GM23338 (cell line): ENCODE measurements at regions not wholly inside any gene's neighbourhood (a gene's known extent, or its start where the extent isn't known, plus 50 kb on each side); places are given as distances from the start of the nearest gene placed in this dataset.

Experiments used
- ATAC-seq: fragments of 200-7000 bp; cut with Tn5 transposase; 3 replicates; pipeline ENCODE4 v1.9.1; 2020
- DNase-seq: peaks from one replicate; pipeline ENCODE4 v3.0.0-alpha.2; 2015; ENCODE audit warnings: low spot score
- H2AFZ ChIP-seq: fragments of 200-600 bp; sonication (generic); 2 replicates; pipeline ENCODE4 v1.8.0; 2016; ENCODE audit warnings: antibody characterized with exemption, mild to moderate bottlenecking, moderate library complexity
- H3F3A ChIP-seq: fragments of 200-600 bp; sonication (generic); replicated peaks from 2 replicates; pipeline ENCODE4 v1.8.0; 2017; ENCODE audit warnings: antibody characterized with exemption, mixed run types, low read depth
- H3K27ac ChIP-seq: fragments of 200-600 bp; sonication (generic); 2 replicates; pipeline ENCODE4 v1.6.1; 2016; ENCODE audit warnings: low read depth
- H3K27me3 ChIP-seq: fragments of 200-600 bp; sonication (generic); 2 replicates; pipeline ENCODE4 v1.8.0; 2016; ENCODE audit warnings: mild to moderate bottlenecking, mixed run types, moderate library complexity; ENCODE audit not compliant: insufficient read depth
- H3K36me3 ChIP-seq: fragments of 200-600 bp; sonication (generic); 2 replicates; pipeline ENCODE4 v1.8.0; 2016; ENCODE audit warnings: mild to moderate bottlenecking; ENCODE audit not compliant: insufficient read depth
- H3K4me1 ChIP-seq: fragments of 200-600 bp; sonication (generic); 2 replicates; pipeline ENCODE4 v1.8.0; 2016; ENCODE audit warnings: mild to moderate bottlenecking, moderate library complexity; ENCODE audit not compliant: insufficient read depth
- H3K4me2 ChIP-seq: fragments of 200-600 bp; sonication (generic); 2 replicates; pipeline ENCODE4 v1.7.1; 2017; ENCODE audit warnings: mixed run types
- H3K4me3 ChIP-seq: fragments of 200-600 bp; sonication (generic); 2 replicates; pipeline ENCODE4 v1.6.1; 2016; ENCODE audit warnings: mixed run types
- H3K79me2 ChIP-seq: fragments of 200-600 bp; sonication (generic); replicated peaks from 2 replicates; pipeline ENCODE4 v1.8.0; 2017; ENCODE audit warnings: mild to moderate bottlenecking; ENCODE audit not compliant: insufficient read depth
- H3K9me2 ChIP-seq: fragments of 200-600 bp; sonication (generic); 2 replicates; pipeline ENCODE4 v1.8.0; 2017; ENCODE audit not compliant: insufficient read depth
- H4K20me1 ChIP-seq: fragments of 200-600 bp; sonication (generic); replicated peaks from 2 replicates; pipeline ENCODE4 v1.8.0; 2017; ENCODE audit warnings: mild to moderate bottlenecking; ENCODE audit not compliant: insufficient read depth
- H3K27ac Mint-ChIP-seq: 2 replicates; pipeline ENCODE4 v1.8.0; 2020; ENCODE audit warnings: inconsistent platforms, mild to moderate bottlenecking, moderate library complexity, mixed read lengths
- H3K27me3 Mint-ChIP-seq: 3 replicates; pipeline ENCODE4 v1.8.0; 2022; ENCODE audit warnings: low read depth, mild to moderate bottlenecking, moderate library complexity, mixed read lengths, inconsistent platforms; ENCODE audit not compliant: insufficient read depth, poor library complexity
- H3K36me3 Mint-ChIP-seq: 3 replicates; pipeline ENCODE4 v1.8.0; 2021; ENCODE audit warnings: low read depth, mild to moderate bottlenecking, inconsistent platforms, moderate library complexity, mixed read lengths
- H3K4me1 Mint-ChIP-seq: 3 replicates; pipeline ENCODE4 v1.8.0; 2020; ENCODE audit warnings: mild to moderate bottlenecking, inconsistent platforms, mixed read lengths
- H3K4me3 Mint-ChIP-seq: 3 replicates; pipeline ENCODE4 v1.8.0; 2021; ENCODE audit warnings: moderate library complexity, mild to moderate bottlenecking, inconsistent platforms, mixed read lengths
- H3K9me3 Mint-ChIP-seq: 3 replicates; pipeline ENCODE4 v1.8.0; 2020; ENCODE audit warnings: moderate library complexity, mild to moderate bottlenecking, inconsistent platforms, mixed read lengths
- NANOG ChIP-seq: IDR thresholded peaks from 2 replicates; pipeline ENCODE4 v1.6.1; 2016; ENCODE audit warnings: antibody characterized with exemption, borderline replicate concordance
- POLR2AphosphoS5 ChIP-seq: IDR thresholded peaks from 2 replicates; pipeline ENCODE4 v1.6.1; 2016; ENCODE audit warnings: antibody characterized with exemption, low read depth
- ZNF114 ChIP-seq: fragments of 250-450 bp; sonication (Bioruptor Pico); IDR thresholded peaks from 2 replicates; pipeline ENCODE4 v1.5.0; 2020; ENCODE audit warnings: mild to moderate bottlenecking, moderate library complexity
- TF ChIP-seq, protein P1 (sequence below), 2 experiments: fragments of 200-600 bp in 1 of 2; sonication (generic) in 1 of 2; conservative IDR thresholded peaks; 2 replicates each; pipeline versions ENCODE4 v1.5.1 to v1.6.1; 2016 to 2017; ENCODE audit warnings: antibody characterized with exemption in 2 of 2, low read depth in 2 of 2, mild to moderate bottlenecking in 2 of 2, moderate library complexity in 1 of 2
- TF ChIP-seq, protein P2 (sequence below): IDR thresholded peaks from one replicate; pipeline ENCODE4 v1.6.1; 2018; ENCODE audit warnings: antibody characterized with exemption; ENCODE audit not compliant: unreplicated experiment
- TF ChIP-seq, protein P3 (sequence below): IDR thresholded peaks from 2 replicates; pipeline ENCODE4 v1.6.1; 2016; ENCODE audit warnings: antibody characterized with exemption

DNA sequence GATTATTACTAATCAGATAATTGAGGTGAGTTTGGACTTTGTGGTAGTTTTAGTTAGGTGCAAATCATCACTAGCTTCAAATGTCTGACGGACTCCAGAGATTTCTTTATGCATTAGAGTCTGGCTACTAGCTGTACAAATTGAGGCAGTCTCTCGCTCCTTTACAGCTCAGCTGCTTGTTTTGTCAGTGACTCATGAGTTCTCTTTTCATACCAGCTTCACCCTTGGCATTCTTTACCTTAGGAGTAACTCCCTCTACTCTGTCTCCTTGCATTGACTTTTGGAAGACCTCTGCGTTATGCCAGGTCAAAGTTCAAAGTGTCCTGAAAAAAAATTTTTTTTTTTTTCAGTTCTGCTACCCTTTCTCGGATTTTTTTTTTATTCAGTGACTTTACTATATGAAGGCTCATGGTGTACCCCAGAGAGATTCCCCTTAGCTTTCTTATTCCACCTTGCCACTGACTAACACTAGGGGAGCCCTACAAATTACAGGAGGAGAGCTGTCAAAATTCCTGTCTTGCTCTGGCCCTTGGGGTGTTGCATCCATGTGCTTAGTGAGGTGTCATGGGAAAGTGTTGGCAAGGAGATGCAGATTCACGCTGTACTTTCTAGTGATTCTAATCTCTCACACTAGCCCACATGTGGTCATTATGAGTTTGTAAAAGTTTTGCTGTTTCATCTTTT lies 576.6 kb downstream of the ADGRL2 start:
- Mint-ChIP-seq H3K4me1 (no peaks in the 10 kb centered on the region), H3K27me3 (no peaks in the 10 kb centered on the region), H3K36me3 (no peaks in the 10 kb centered on the region), H3K9me3 (no peaks in the 10 kb centered on the region; the same call in 2 of the 3 replicates), H3K4me3 (no peak overlapping the region), H3K27ac (no peak overlapping the region)
- Histone ChIP-seq H3K9me2 (no peaks in the 10 kb centered on the region), H3F3A (no peaks in the 10 kb centered on the region), H3K4me2 (no peak overlapping the region), H3K27ac (no peak overlapping the region), H3K36me3 (no peaks in the 10 kb centered on the region), H2AFZ (no peak overlapping the region), H3K27me3 (no peaks in the 10 kb centered on the region), H3K79me2 (no peaks in the 10 kb centered on the region), H3K4me1 (no peaks in the 10 kb centered on the region), H4K20me1 (no peaks in the 10 kb centered on the region), H3K4me3 (no peak overlapping the region)
- DNase-seq (peak; percentile 29), ATAC-seq (peak; percentile 65; the same call in 2 of the 3 replicates)
- TF ChIP-seq ZNF114 (CRISPR knock-in tag) = no peak
- TF ChIP-seq, protein P1, sequence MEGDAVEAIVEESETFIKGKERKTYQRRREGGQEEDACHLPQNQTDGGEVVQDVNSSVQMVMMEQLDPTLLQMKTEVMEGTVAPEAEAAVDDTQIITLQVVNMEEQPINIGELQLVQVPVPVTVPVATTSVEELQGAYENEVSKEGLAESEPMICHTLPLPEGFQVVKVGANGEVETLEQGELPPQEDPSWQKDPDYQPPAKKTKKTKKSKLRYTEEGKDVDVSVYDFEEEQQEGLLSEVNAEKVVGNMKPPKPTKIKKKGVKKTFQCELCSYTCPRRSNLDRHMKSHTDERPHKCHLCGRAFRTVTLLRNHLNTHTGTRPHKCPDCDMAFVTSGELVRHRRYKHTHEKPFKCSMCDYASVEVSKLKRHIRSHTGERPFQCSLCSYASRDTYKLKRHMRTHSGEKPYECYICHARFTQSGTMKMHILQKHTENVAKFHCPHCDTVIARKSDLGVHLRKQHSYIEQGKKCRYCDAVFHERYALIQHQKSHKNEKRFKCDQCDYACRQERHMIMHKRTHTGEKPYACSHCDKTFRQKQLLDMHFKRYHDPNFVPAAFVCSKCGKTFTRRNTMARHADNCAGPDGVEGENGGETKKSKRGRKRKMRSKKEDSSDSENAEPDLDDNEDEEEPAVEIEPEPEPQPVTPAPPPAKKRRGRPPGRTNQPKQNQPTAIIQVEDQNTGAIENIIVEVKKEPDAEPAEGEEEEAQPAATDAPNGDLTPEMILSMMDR (conservative IDR thresholded peaks at IDR 0.05; ENCODE audit: low read depth in 2 of 2) = peak; percentile 42 to 43

DNA sequence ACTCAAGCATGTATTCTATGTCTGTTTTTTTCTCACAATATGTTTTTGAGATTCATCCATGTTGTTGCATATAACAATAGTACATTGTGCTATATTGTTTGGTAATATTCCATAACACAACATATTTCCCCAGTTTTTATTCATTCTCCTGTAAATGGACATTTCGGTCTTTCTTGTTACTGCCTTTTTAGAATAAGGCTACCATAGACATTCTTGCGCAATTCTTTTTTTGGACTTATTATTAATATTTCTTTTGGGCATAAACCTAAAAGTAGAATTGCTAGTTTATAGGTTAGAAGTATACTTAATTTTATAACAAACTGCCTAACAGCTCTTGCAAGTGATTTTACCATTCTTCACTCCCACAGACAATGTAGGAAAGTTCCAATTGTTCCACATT lies 573.0 kb downstream of the ADGRL2 start:
- DNase-seq = no peak
- Mint-ChIP-seq H3K36me3 (no peaks in the 10 kb centered on the region), H3K4me3 (no peak overlapping the region), H3K4me1 (no peaks in the 10 kb centered on the region), H3K9me3 (no peaks in the 10 kb centered on the region), H3K27me3 (no peaks in the 10 kb centered on the region), H3K27ac (no peak overlapping the region)
- Histone ChIP-seq H3K36me3 (no peaks in the 10 kb centered on the region), H3K4me2 (no peak overlapping the region), H3F3A (no peaks in the 10 kb centered on the region), H4K20me1 (no peaks in the 10 kb centered on the region), H3K27me3 (no peaks in the 10 kb centered on the region), H3K79me2 (no peaks in the 10 kb centered on the region), H3K27ac (no peak overlapping the region), H3K4me3 (no peak overlapping the region), H3K9me2 (no peaks in the 10 kb centered on the region), H3K4me1 (no peaks in the 10 kb centered on the region), H2AFZ (no peak overlapping the region)
- no peak for ATAC-seq
- TF ChIP-seq NANOG (no peak), ZNF114 (CRISPR knock-in tag) (no peak)

DNA sequence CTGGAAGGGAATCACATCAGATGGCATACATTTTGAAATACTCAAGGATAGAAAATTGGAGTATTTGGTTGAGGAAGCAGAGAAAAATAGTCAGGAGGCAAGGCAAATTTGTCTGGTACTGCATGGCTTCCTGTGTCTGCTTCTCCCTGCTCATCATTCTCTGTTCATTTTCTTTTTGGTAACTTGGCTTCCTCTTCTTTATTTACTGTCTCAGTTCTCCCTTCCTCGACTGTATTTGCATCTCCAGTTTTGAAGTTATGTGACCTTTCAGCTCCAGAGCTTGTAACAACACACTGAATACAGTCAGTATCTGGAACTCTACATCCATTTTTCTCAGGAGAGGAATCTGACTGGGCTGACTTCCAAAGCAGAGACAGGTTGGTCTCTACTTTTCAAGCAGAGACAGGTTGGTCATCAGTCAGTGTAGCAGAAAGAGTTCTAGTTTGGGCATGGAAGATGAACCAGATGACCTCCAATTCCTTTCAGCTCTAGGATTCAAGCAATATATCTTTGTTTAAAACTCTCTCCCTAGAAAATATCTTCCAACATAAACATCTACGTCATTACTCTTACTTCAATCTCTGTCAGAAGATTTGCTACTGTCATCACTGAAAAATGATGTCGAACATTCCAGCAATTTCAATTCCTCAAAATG lies 571.2 kb downstream of the ADGRL2 start:
- no peak overlapping the region for H3K4me2 ChIP-seq
- H3K9me2 ChIP-seq = peaks cover 13% of the 10 kb centered on the region
- no peak overlapping the region for H3K4me3 ChIP-seq
- H2AFZ ChIP-seq = peak overlapping the region; percentile 24; the same call in 1 of the 2 replicates
- no peaks in the 10 kb centered on the region for H3K4me1 Mint-ChIP-seq
- no peaks in the 10 kb centered on the region for H3K36me3 Mint-ChIP-seq
- H3K79me2 ChIP-seq = no peaks in the 10 kb centered on the region
- no peaks in the 10 kb centered on the region for H3K9me3 Mint-ChIP-seq
- ATAC-seq = no peak
- H3K36me3 ChIP-seq = no peaks in the 10 kb centered on the region
- H3K27me3 Mint-ChIP-seq = no peaks in the 10 kb centered on the region
- no peaks in the 10 kb centered on the region for H3K27me3 ChIP-seq
- no peaks in the 10 kb centered on the region for H4K20me1 ChIP-seq
- H3K4me3 Mint-ChIP-seq = no peak overlapping the region
- H3F3A ChIP-seq = no peaks in the 10 kb centered on the region
- no peak overlapping the region for H3K27ac ChIP-seq
- no peak for DNase-seq
- H3K4me1 ChIP-seq = no peaks in the 10 kb centered on the region
- no peak overlapping the region; the same call in 1 of the 2 replicates for H3K27ac Mint-ChIP-seq
- TF ChIP-seq, protein P2, sequence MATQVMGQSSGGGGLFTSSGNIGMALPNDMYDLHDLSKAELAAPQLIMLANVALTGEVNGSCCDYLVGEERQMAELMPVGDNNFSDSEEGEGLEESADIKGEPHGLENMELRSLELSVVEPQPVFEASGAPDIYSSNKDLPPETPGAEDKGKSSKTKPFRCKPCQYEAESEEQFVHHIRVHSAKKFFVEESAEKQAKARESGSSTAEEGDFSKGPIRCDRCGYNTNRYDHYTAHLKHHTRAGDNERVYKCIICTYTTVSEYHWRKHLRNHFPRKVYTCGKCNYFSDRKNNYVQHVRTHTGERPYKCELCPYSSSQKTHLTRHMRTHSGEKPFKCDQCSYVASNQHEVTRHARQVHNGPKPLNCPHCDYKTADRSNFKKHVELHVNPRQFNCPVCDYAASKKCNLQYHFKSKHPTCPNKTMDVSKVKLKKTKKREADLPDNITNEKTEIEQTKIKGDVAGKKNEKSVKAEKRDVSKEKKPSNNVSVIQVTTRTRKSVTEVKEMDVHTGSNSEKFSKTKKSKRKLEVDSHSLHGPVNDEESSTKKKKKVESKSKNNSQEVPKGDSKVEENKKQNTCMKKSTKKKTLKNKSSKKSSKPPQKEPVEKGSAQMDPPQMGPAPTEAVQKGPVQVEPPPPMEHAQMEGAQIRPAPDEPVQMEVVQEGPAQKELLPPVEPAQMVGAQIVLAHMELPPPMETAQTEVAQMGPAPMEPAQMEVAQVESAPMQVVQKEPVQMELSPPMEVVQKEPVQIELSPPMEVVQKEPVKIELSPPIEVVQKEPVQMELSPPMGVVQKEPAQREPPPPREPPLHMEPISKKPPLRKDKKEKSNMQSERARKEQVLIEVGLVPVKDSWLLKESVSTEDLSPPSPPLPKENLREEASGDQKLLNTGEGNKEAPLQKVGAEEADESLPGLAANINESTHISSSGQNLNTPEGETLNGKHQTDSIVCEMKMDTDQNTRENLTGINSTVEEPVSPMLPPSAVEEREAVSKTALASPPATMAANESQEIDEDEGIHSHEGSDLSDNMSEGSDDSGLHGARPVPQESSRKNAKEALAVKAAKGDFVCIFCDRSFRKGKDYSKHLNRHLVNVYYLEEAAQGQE = no peak
- TF ChIP-seq, protein P3, sequence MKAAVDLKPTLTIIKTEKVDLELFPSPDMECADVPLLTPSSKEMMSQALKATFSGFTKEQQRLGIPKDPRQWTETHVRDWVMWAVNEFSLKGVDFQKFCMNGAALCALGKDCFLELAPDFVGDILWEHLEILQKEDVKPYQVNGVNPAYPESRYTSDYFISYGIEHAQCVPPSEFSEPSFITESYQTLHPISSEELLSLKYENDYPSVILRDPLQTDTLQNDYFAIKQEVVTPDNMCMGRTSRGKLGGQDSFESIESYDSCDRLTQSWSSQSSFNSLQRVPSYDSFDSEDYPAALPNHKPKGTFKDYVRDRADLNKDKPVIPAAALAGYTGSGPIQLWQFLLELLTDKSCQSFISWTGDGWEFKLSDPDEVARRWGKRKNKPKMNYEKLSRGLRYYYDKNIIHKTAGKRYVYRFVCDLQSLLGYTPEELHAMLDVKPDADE = no peak
- TF ChIP-seq NANOG = no peak
- no peak for TF ChIP-seq POLR2AphosphoS5
